Small intestine (tissue), 7 donors: ENCODE measurements at regions not wholly inside any gene's neighbourhood (a gene's known extent, or its start where the extent isn't known, plus 50 kb on each side); places are given as distances from the start of the nearest gene placed in this dataset.
"Not testable (repeated sequence)": the region's sequence is repeated elsewhere in the genome, so short reads cannot be mapped to it uniquely, and the experiment has no call there.

Experiments
- DNase-seq, 2 donors: peaks; one replicate each; pipeline versions ENCODE4 v3.0.0 to v3.0.0-alpha.2; 2013
- FAIRE-seq: peaks from 2 replicates; lab custom pipeline; 2012; peaks lifted over from hg19 to GRCh38; lab: Jason Lieb, UNC
- H3K27ac ChIP-seq, 3 donors: one replicate each; pipeline ENCODE4 v1.5.1; 2013; ENCODE audit warnings: low read length in 2 of 3, mild to moderate bottlenecking in 2 of 3, control low read depth in 1 of 3, inconsistent platforms in 1 of 3, low read depth in 1 of 3, moderate library complexity in 1 of 3
- H3K27me3 ChIP-seq, 3 donors: one replicate each; pipeline ENCODE4 v1.6.1; 2013; ENCODE audit warnings: low read length in 3 of 3, inconsistent platforms in 1 of 3; ENCODE audit not compliant: control insufficient read depth in 3 of 3, insufficient read depth in 3 of 3
- H3K36me3 ChIP-seq, 3 donors: one replicate each; pipeline ENCODE4 v1.6.1; 2013; ENCODE audit warnings: low read length in 3 of 3, inconsistent platforms in 1 of 3, low read depth in 1 of 3, mild to moderate bottlenecking in 1 of 3, moderate library complexity in 1 of 3; ENCODE audit not compliant: control insufficient read depth in 3 of 3, insufficient read depth in 2 of 3
- H3K4me1 ChIP-seq, 3 donors: one replicate each; pipeline ENCODE4 v1.6.1; 2013; ENCODE audit warnings: low read length in 2 of 3, inconsistent platforms in 1 of 3, low read depth in 1 of 3, mild to moderate bottlenecking in 1 of 3, moderate library complexity in 1 of 3; ENCODE audit not compliant: control insufficient read depth in 3 of 3, insufficient read depth in 2 of 3
- H3K4me3 ChIP-seq, 3 donors: one replicate each; pipeline ENCODE4 v1.5.1; 2013; ENCODE audit warnings: low read length in 3 of 3, control low read depth in 1 of 3, inconsistent platforms in 1 of 3, low read depth in 1 of 3, mild to moderate bottlenecking in 1 of 3, moderate library complexity in 1 of 3
- H3K9me3 ChIP-seq, 2 donors: one replicate each; pipeline ENCODE4 v1.6.1; 2013; ENCODE audit warnings: low read depth in 1 of 2, low read length in 1 of 2; ENCODE audit not compliant: control insufficient read depth in 2 of 2, insufficient read depth in 1 of 2
- WGBS, 3 donors: extraction: QIAGEN DNeasy Blood & Tissue Kit; methylation state at CpG; one replicate each; pipeline ENCODE4 v1.1.7; 2013; 5-methylcytosine and 5-hydroxymethylcytosine counted together
- donor health status: healthy with polysubstance abuse.
- donor health status: control.
- donor health status: control.
- donor health status: Bipolar disorder and iron deficiency.
- donor health status: healthy.

- FAIRE-seq (no peak), DNase-seq (peak; percentile 2 to 5)
Observed at GRCh38 chr11:90434858-90435257, 212.0 kb upstream of the CHORDC1 start.

GRCh38 chr11:90428836-90429235 is 206.0 kb upstream of the CHORDC1 start:
- Histone ChIP-seq H3K4me1 (no peaks in the 10 kb centered on the region), H3K27ac (no peak overlapping the region), H3K36me3 (no peaks in the 10 kb centered on the region), H3K27me3 (no peaks in the 10 kb centered on the region), H3K9me3 (no peaks in the 10 kb centered on the region), H3K4me3 (no peak overlapping the region)
- DNase-seq (no peak), FAIRE-seq (no peak)

More at GRCh38 chr11:90434858-90435257, 212.0 kb upstream of the CHORDC1 start:
- H3K27me3 ChIP-seq: no peaks in the 10 kb centered on the region
- H3K4me1 ChIP-seq: no peaks in the 10 kb centered on the region
- no peaks in the 10 kb centered on the region for H3K9me3 ChIP-seq
- no peaks in the 10 kb centered on the region for H3K36me3 ChIP-seq
- no peak overlapping the region for H3K27ac ChIP-seq
- no peak overlapping the region for H3K4me3 ChIP-seq

DNA sequence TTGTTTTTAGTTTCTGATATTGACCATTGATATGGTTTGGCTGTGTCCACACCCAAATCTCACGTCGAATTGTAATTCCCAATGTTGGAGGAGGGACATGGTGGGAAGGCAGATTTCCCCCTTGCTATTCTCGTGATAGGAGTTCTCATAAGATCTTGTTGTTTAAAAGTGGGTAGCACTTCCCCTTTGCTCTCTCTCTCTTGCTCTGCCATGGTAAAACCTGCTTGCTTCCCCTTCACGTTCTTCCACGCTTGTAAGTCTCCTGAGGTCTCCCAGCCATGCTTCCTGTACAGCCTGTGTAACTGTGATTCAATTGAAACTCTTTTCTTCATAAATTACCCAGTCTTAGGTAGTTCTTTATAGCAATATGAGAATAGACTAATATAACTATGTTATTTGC is 203.6 kb upstream of the CHORDC1 start:
- no peak for FAIRE-seq
- no peak overlapping the region for H3K27ac ChIP-seq
- no peaks in the 10 kb centered on the region for H3K36me3 ChIP-seq
- 81 to 84% (median 81%) methylated on average over 5 of the region's 5 CpGs for WGBS, 3 donors
- no peaks in the 10 kb centered on the region for H3K4me1 ChIP-seq
- DNase-seq: no peak
- H3K27me3 ChIP-seq: no peaks in the 10 kb centered on the region
- H3K9me3 ChIP-seq: no peaks in the 10 kb centered on the region
- H3K4me3 ChIP-seq: no peak overlapping the region

DNA sequence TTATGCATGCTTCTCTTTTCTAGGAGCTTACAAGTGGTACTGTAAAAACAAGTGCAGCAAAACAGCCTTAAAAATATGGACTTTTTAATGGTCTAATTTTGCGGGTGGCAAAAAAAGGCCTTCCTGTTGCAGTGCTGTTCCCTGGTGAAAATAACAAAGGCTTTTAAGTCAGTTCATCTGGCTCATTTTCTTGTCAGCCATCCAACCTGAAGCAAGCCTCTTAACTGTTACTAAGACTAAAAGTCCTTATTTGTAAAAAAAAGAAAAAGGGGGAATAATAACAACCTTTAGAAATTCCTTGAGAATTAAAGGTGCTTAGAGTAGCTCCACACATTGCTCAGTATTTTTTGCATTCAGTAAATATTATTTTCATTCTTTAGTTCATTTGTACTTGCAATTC is 200.5 kb upstream of the CHORDC1 start:
- H3K4me3 ChIP-seq: no peak overlapping the region
- H3K27ac ChIP-seq: no peak overlapping the region
- no peaks in the 10 kb centered on the region for H3K36me3 ChIP-seq
- DNase-seq (no peak), FAIRE-seq (no peak)
- no peaks in the 10 kb centered on the region for H3K27me3 ChIP-seq
- H3K9me3 ChIP-seq: no peaks in the 10 kb centered on the region
- H3K4me1 ChIP-seq: no peaks in the 10 kb centered on the region
- 74 to 92% (median 76%) methylated on average over 1 of the region's 1 CpG for WGBS, 3 donors

DNA sequence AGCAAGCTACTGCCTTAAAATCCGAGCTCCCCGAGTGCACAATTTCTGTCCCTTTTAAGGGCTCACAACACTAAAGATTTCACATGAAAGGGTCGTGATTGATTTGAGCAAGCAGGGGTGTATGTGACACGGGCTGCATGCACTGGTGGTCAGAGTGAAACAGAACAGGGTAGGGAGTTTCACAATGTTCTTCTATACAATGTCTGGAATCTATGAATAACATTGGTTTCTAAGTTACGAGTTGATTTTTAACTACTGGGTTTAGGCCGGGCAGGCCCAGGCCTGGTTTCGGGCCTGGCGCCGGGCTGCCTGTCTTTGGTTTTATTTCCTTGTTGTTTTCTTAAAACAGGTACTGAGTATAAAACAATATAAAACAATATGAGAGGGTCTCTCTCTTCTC is 199.9 kb upstream of the CHORDC1 start:
- WGBS, 3 donors: 72 to 74% (median 73%) methylated on average over 9 of the region's 9 CpGs
- not testable (repeated sequence) for H3K4me1 ChIP-seq, H3K9me3 ChIP-seq, H3K27me3 ChIP-seq, H3K36me3 ChIP-seq, H3K4me3 ChIP-seq, FAIRE-seq, H3K27ac ChIP-seq, DNase-seq

- H3K9me3 ChIP-seq: no peaks in the 10 kb centered on the region
- H3K27ac ChIP-seq: no peak overlapping the region
- DNase-seq: no peak
- no peaks in the 10 kb centered on the region for H3K36me3 ChIP-seq
- H3K27me3 ChIP-seq: no peaks in the 10 kb centered on the region
- FAIRE-seq: no peak
- H3K4me1 ChIP-seq: no peaks in the 10 kb centered on the region
- H3K4me3 ChIP-seq: no peak overlapping the region
- WGBS, 3 donors: 83 to 85% (median 84%) methylated on average over 2 of the region's 2 CpGs
Observed at GRCh38 chr11:90414221-90414620, 191.4 kb upstream of the CHORDC1 start.

- Histone ChIP-seq H3K27me3 (no peaks in the 10 kb centered on the region), H3K27ac (no peak overlapping the region), H3K36me3 (no peaks in the 10 kb centered on the region), H3K4me3 (no peak overlapping the region), H3K9me3 (no peaks in the 10 kb centered on the region), H3K4me1 (no peaks in the 10 kb centered on the region)
- FAIRE-seq (no peak), DNase-seq (no peak)
Observed at GRCh38 chr11:90407350-90407749, 184.5 kb upstream of the CHORDC1 start.

GRCh38 chr11:90392692-90393091 is 169.8 kb upstream of the CHORDC1 start:
- no peak for FAIRE-seq
- Histone ChIP-seq H3K4me3 (no peak overlapping the region), H3K36me3 (no peaks in the 10 kb centered on the region), H3K9me3 (no peaks in the 10 kb centered on the region), H3K4me1 (no peaks in the 10 kb centered on the region), H3K27me3 (no peaks in the 10 kb centered on the region), H3K27ac (no peak overlapping the region)
- no peak for DNase-seq
- 75 to 82% (median 80%) methylated on average over 1 of the region's 1 CpG for WGBS, 3 donors

GRCh38 chr11:90391756-90392155 is 168.9 kb upstream of the CHORDC1 start:
- Histone ChIP-seq H3K27me3 (no peaks in the 10 kb centered on the region), H3K27ac (no peak overlapping the region), H3K9me3 (no peaks in the 10 kb centered on the region), H3K36me3 (no peaks in the 10 kb centered on the region), H3K4me1 (no peaks in the 10 kb centered on the region), H3K4me3 (no peak overlapping the region)
- no peak for DNase-seq
- no peak for FAIRE-seq
- WGBS, 3 donors: 60 to 77% (median 62%) methylated on average over 7 of the region's 7 CpGs
